HEK293 (cell line): ENCODE measurements at regions not wholly inside any gene's neighbourhood (a gene's known extent, or its start where the extent isn't known, plus 50 kb on each side); places are given as distances from the start of the nearest gene placed in this dataset.

ENCODE experiments used
- CTCF ChIA-PET: fragments of 350-600 bp; formaldehyde crosslinking; extraction: SDS; loops from one replicate; lab custom pipeline; 2021; ENCODE audit warnings: antibody characterized with exemption; lab: Yijun Ruan, JAX
- POLR2A ChIA-PET: fragments of 300-600 bp; formaldehyde crosslinking; extraction: SDS; loops from one replicate; lab custom pipeline; 2020; ENCODE audit warnings: antibody characterized with exemption, inconsistent platforms; lab: Yijun Ruan, JAX
- H3K27ac ChIP-seq: fragments of 200-500 bp; sonication (Bioruptor generic); 2 replicates; pipeline ENCODE4 v1.5.1; 2014; ENCODE audit warnings: low read depth, low read length, control low read depth, inconsistent platforms; ENCODE audit errors: extremely low read depth
- H3K36me3 ChIP-seq, 2 experiments: fragments of 200-500 bp in 1 of 2; sonication (Bioruptor generic) in 1 of 2; 1 replicate in 1 of 2; 2 replicates in 1 of 2; pipeline ENCODE4 v1.5.1; 2014 to 2017; ENCODE audit warnings: inconsistent platforms in 2 of 2, low read length in 2 of 2; ENCODE audit not compliant: control insufficient read depth in 2 of 2, insufficient read depth in 1 of 2
- H3K4me1 ChIP-seq: fragments of 200-500 bp; sonication (Bioruptor generic); 2 replicates; pipeline ENCODE4 v1.5.1; 2014; ENCODE audit warnings: mild to moderate bottlenecking, low read length, inconsistent platforms; ENCODE audit not compliant: control insufficient read depth, insufficient read depth
- H3K4me3 ChIP-seq: 2 replicates; pipeline ENCODE4 v1.5.1; 2011; ENCODE audit warnings: low read depth, mild to moderate bottlenecking, control low read depth, low read length, moderate library complexity
- H3K9me3 ChIP-seq: fragments of 200-500 bp; sonication (Bioruptor generic); 2 replicates; pipeline ENCODE4 v1.5.1; 2014; ENCODE audit warnings: low read depth, low read length, inconsistent platforms; ENCODE audit not compliant: control insufficient read depth, insufficient read depth
- KLF7 ChIP-seq: fragments of 450-650 bp; formaldehyde crosslinking; IDR thresholded peaks from 2 replicates; pipeline ENCODE4 v1.5.1; 2016; ENCODE audit warnings: missing biosample characterization, missing genetic modification characterization, borderline replicate concordance
- MZF1 ChIP-seq: fragments of 450-650 bp; formaldehyde crosslinking; IDR thresholded peaks from 2 replicates; pipeline ENCODE4 v1.5.1; 2017; ENCODE audit warnings: missing biosample characterization, missing genetic modification characterization, borderline replicate concordance
- PRDM1 ChIP-seq: fragments of 450-650 bp; formaldehyde crosslinking; IDR thresholded peaks from 2 replicates; pipeline ENCODE4; 2016; ENCODE audit warnings: missing biosample characterization, missing genetic modification characterization
- SALL2 ChIP-seq: fragments of 450-650 bp; formaldehyde crosslinking; IDR thresholded peaks from 2 replicates; pipeline ENCODE4 v1.5.0; 2017; ENCODE audit warnings: missing biosample characterization, mild to moderate bottlenecking, missing genetic modification characterization, borderline replicate concordance
- SCRT1 ChIP-seq: fragments of 450-650 bp; formaldehyde crosslinking; IDR thresholded peaks from 2 replicates; pipeline ENCODE4 v1.5.1; 2016; ENCODE audit warnings: missing biosample characterization, missing genetic modification characterization, borderline replicate concordance
- SETDB1 ChIP-seq: IDR thresholded peaks from one replicate; pipeline ENCODE4 v1.6.1; 2017; ENCODE audit warnings: mild to moderate bottlenecking, low read length, moderate library complexity, mixed read lengths; ENCODE audit not compliant: insufficient read length
- YY1 ChIP-seq: fragments of 450-650 bp; formaldehyde crosslinking; IDR thresholded peaks from 2 replicates; pipeline ENCODE4 v1.5.1; 2018; ENCODE audit warnings: missing biosample characterization, missing genetic modification characterization
- ZBTB17 ChIP-seq: fragments of 450-650 bp; formaldehyde crosslinking; IDR thresholded peaks from 2 replicates; pipeline ENCODE4 v1.5.1; 2016; ENCODE audit warnings: missing biosample characterization, missing genetic modification characterization
- ZFP69B ChIP-seq: fragments of 450-650 bp; formaldehyde crosslinking; IDR thresholded peaks from 2 replicates; pipeline ENCODE4 v1.5.1; 2016; ENCODE audit warnings: missing biosample characterization, missing genetic modification characterization
- ZIC2 ChIP-seq: fragments of 450-650 bp; formaldehyde crosslinking; IDR thresholded peaks from 2 replicates; pipeline ENCODE4 v1.5.1; 2016; ENCODE audit warnings: missing biosample characterization, missing genetic modification characterization
- ZNF138 ChIP-seq: fragments of 450-650 bp; formaldehyde crosslinking; IDR thresholded peaks from 2 replicates; pipeline ENCODE4 v1.5.1; 2016; ENCODE audit warnings: missing biosample characterization, missing genetic modification characterization, borderline replicate concordance
- ZNF155 ChIP-seq: fragments of 450-650 bp; formaldehyde crosslinking; IDR thresholded peaks from 2 replicates; pipeline ENCODE4 v1.5.1; 2016; ENCODE audit warnings: missing biosample characterization, missing genetic modification characterization
- ZNF169 ChIP-seq: fragments of 450-650 bp; formaldehyde crosslinking; IDR thresholded peaks from 2 replicates; pipeline ENCODE4 v1.5.1; 2016; ENCODE audit warnings: missing biosample characterization, missing genetic modification characterization
- ZNF174 ChIP-seq: fragments of 450-650 bp; formaldehyde crosslinking; IDR thresholded peaks from 2 replicates; pipeline ENCODE4 v1.5.0; 2017; ENCODE audit warnings: missing biosample characterization, mild to moderate bottlenecking, missing genetic modification characterization
- ZNF184 ChIP-seq: fragments of 450-650 bp; IDR thresholded peaks from 2 replicates; pipeline ENCODE4 v1.5.1; 2018; ENCODE audit warnings: missing biosample characterization, mild to moderate bottlenecking, missing genetic modification characterization
- ZNF239 ChIP-seq: fragments of 450-650 bp; formaldehyde crosslinking; IDR thresholded peaks from 2 replicates; pipeline ENCODE4 v1.5.1; 2016; ENCODE audit warnings: missing biosample characterization, missing genetic modification characterization
- ZNF248 ChIP-seq: fragments of 450-650 bp; formaldehyde crosslinking; IDR thresholded peaks from 2 replicates; pipeline ENCODE4 v1.5.1; 2017; ENCODE audit warnings: missing biosample characterization, missing genetic modification characterization
- ZNF324 ChIP-seq: fragments of 450-650 bp; formaldehyde crosslinking; IDR thresholded peaks from 2 replicates; pipeline ENCODE4 v1.5.1; 2016; ENCODE audit warnings: missing biosample characterization, missing genetic modification characterization
- ZNF350 ChIP-seq: fragments of 450-650 bp; formaldehyde crosslinking; IDR thresholded peaks from 2 replicates; pipeline ENCODE4 v1.5.0; 2017; ENCODE audit warnings: missing biosample characterization, mild to moderate bottlenecking, missing genetic modification characterization
- ZNF514 ChIP-seq: fragments of 450-650 bp; formaldehyde crosslinking; IDR thresholded peaks from 2 replicates; pipeline ENCODE4 v1.5.1; 2016; ENCODE audit warnings: missing biosample characterization, missing genetic modification characterization
- ZNF521 ChIP-seq: fragments of 450-650 bp; formaldehyde crosslinking; IDR thresholded peaks from 2 replicates; pipeline ENCODE4 v1.5.1; 2017; ENCODE audit warnings: missing biosample characterization, mild to moderate bottlenecking, missing genetic modification characterization
- ZNF600 ChIP-seq: fragments of 450-650 bp; formaldehyde crosslinking; IDR thresholded peaks from 2 replicates; pipeline ENCODE4 v1.5.1; 2016; ENCODE audit warnings: missing biosample characterization, missing genetic modification characterization
- ZNF76 ChIP-seq: fragments of 450-650 bp; formaldehyde crosslinking; IDR thresholded peaks from 2 replicates; pipeline ENCODE4; 2016; ENCODE audit warnings: low read depth, missing biosample characterization, missing genetic modification characterization, borderline replicate concordance
- ZNF830 ChIP-seq: fragments of 450-650 bp; IDR thresholded peaks from 2 replicates; pipeline ENCODE4 v1.5.0; 2018; ENCODE audit warnings: missing biosample characterization, missing genetic modification characterization, low read depth, mild to moderate bottlenecking, moderate library complexity
- TF ChIP-seq, protein P1 (sequence below): fragments of 450-650 bp; formaldehyde crosslinking; IDR thresholded peaks from 2 replicates; pipeline ENCODE4 v1.5.1; 2016; ENCODE audit warnings: missing biosample characterization, missing genetic modification characterization
- TF ChIP-seq, protein P2 (sequence below): fragments of 450-650 bp; formaldehyde crosslinking; IDR thresholded peaks from 2 replicates; pipeline ENCODE4 v1.5.1; 2016; ENCODE audit warnings: missing biosample characterization, missing genetic modification characterization
- TF ChIP-seq, protein P3 (sequence below): fragments of 450-650 bp; formaldehyde crosslinking; IDR thresholded peaks from 2 replicates; pipeline ENCODE4 v1.5.1; 2016; ENCODE audit warnings: missing biosample characterization, missing genetic modification characterization

DNA sequence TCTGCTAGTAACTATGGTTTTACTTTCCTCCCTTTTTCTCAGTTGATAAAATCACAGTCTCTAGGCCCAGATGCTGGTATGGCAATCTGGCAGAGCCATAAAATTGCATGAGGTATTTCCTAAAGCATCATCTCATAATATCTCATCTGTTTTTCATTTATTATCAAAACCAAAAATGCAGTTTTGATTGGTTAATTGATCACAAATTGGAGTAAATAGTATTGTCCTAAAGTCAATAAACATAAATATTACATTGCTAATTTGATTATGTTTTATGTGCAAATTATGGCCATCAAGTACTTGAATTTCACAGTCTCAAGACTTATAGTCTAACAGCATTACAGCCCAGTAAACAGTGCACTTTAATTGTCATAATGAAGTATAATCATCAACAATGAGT, 2365.6 kb downstream of the ARAP2 start:
- H3K4me3 ChIP-seq = no peak overlapping the region
- POLR2A ChIA-PET = no interaction called here
- H3K4me1 ChIP-seq = no peaks in the 10 kb centered on the region
- no peaks in the 10 kb centered on the region for H3K9me3 ChIP-seq
- TF ChIP-seq PRDM1 (no peak), SCRT1 (tag by site-specific recombination) (no peak), SALL2 (tag by site-specific recombination) (no peak), ZNF350 (tag by site-specific recombination) (no peak), ZBTB17 (no peak), ZNF76 (tag by site-specific recombination) (no peak), ZNF248 (no peak), ZNF514 (tag by site-specific recombination) (no peak), ZNF169 (tag by site-specific recombination) (no peak), ZIC2 (tag by site-specific recombination) (no peak), SETDB1 (no peak), ZNF184 (tag by site-specific recombination) (no peak), ZFP69B (tag by site-specific recombination) (no peak), KLF7 (tag by site-specific recombination) (no peak), ZNF174 (tag by site-specific recombination) (no peak)
- TF ChIP-seq, protein P1, sequence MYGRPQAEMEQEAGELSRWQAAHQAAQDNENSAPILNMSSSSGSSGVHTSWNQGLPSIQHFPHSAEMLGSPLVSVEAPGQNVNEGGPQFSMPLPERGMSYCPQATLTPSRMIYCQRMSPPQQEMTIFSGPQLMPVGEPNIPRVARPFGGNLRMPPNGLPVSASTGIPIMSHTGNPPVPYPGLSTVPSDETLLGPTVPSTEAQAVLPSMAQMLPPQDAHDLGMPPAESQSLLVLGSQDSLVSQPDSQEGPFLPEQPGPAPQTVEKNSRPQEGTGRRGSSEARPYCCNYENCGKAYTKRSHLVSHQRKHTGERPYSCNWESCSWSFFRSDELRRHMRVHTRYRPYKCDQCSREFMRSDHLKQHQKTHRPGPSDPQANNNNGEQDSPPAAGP = no peak
- TF ChIP-seq, all 188 proteins: peak for 0
- no peaks in the 10 kb centered on the region for H3K36me3 ChIP-seq
- H3K27ac ChIP-seq = no peak overlapping the region
- CTCF ChIA-PET = no interaction called here

DNA sequence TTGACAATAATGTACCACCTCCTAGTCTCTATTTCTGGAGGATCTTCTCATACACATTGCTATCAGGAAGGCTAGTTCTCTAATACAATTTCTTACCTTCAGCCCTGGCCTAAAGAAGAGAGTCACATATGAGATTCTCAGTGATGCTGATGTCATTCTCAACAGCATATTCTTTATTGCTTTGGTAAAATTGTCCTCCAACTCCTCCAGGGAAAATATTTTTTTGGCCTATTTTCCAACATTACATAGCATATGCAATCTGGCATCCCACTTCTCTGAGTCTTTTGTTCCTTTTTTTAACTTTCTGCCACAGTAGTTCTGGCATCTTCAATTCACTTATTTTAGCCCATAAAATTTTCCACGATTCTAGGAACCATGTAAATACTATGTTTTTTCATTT, 2363.1 kb downstream of the ARAP2 start:
- Histone ChIP-seq H3K4me1 (no peaks in the 10 kb centered on the region), H3K36me3 (no peaks in the 10 kb centered on the region), H3K9me3 (no peaks in the 10 kb centered on the region), H3K4me3 (no peak overlapping the region), H3K27ac (no peak overlapping the region)
- POLR2A ChIA-PET = no interaction called here
- CTCF ChIA-PET = no interaction called here
- TF ChIP-seq ZNF239 = no peak
- TF ChIP-seq YY1 (tag by site-specific recombination) = no peak
- no peak for TF ChIP-seq ZNF521
- no peak for TF ChIP-seq ZNF155 (tag by site-specific recombination)
- TF ChIP-seq ZNF830 (tag by site-specific recombination) = no peak
- TF ChIP-seq MZF1 (tag by site-specific recombination) = no peak
- no peak for TF ChIP-seq ZNF138 (tag by site-specific recombination)
- TF ChIP-seq, protein P2, sequence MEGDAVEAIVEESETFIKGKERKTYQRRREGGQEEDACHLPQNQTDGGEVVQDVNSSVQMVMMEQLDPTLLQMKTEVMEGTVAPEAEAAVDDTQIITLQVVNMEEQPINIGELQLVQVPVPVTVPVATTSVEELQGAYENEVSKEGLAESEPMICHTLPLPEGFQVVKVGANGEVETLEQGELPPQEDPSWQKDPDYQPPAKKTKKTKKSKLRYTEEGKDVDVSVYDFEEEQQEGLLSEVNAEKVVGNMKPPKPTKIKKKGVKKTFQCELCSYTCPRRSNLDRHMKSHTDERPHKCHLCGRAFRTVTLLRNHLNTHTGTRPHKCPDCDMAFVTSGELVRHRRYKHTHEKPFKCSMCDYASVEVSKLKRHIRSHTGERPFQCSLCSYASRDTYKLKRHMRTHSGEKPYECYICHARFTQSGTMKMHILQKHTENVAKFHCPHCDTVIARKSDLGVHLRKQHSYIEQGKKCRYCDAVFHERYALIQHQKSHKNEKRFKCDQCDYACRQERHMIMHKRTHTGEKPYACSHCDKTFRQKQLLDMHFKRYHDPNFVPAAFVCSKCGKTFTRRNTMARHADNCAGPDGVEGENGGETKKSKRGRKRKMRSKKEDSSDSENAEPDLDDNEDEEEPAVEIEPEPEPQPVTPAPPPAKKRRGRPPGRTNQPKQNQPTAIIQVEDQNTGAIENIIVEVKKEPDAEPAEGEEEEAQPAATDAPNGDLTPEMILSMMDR (tag by site-specific recombination) = no peak
- TF ChIP-seq, protein P3, sequence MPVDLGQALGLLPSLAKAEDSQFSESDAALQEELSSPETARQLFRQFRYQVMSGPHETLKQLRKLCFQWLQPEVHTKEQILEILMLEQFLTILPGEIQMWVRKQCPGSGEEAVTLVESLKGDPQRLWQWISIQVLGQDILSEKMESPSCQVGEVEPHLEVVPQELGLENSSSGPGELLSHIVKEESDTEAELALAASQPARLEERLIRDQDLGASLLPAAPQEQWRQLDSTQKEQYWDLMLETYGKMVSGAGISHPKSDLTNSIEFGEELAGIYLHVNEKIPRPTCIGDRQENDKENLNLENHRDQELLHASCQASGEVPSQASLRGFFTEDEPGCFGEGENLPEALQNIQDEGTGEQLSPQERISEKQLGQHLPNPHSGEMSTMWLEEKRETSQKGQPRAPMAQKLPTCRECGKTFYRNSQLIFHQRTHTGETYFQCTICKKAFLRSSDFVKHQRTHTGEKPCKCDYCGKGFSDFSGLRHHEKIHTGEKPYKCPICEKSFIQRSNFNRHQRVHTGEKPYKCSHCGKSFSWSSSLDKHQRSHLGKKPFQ (tag by site-specific recombination) = no peak
- no peak for TF ChIP-seq ZNF600 (tag by site-specific recombination)
- no peak for TF ChIP-seq ZNF324 (tag by site-specific recombination)
- TF ChIP-seq, all 188 proteins: peak for 0
